SIG-M5 (cell line): ENCODE measurements at regions not wholly inside any gene's neighbourhood (a gene's known extent, or its start where the extent isn't known, plus 50 kb on each side); places are given as distances from the start of the nearest gene placed in this dataset.
"Not testable (repeated sequence)": the region's sequence is repeated elsewhere in the genome, so short reads cannot be mapped to it uniquely, and the experiment has no call there.

Source experiments
- DNase-seq: peaks from one replicate; lab custom pipeline; 2025; lab: John Stamatoyannopoulos, UW

GRCh38 chr2:11877764-11878163 lies 131.3 kb downstream of the LPIN1 start:
- no peak for DNase-seq

GRCh38 chr2:11885253-11885652 lies 138.8 kb downstream of the LPIN1 start:
- DNase-seq = not testable (repeated sequence)

- not testable (repeated sequence) for DNase-seq
Observed at GRCh38 chr2:11886899-11887298, 140.5 kb downstream of the LPIN1 start.

- DNase-seq = no peak
Observed at GRCh38 chr2:11889101-11889850, 142.8 kb downstream of the LPIN1 start.

GRCh38 chr2:11889854-11890253 lies 143.4 kb downstream of the LPIN1 start:
- no peak for DNase-seq

GRCh38 chr2:11891028-11891427 lies 144.6 kb downstream of the LPIN1 start:
- DNase-seq = no peak

- no peak for DNase-seq
Observed at GRCh38 chr2:11891671-11892440, 145.4 kb downstream of the LPIN1 start.

GRCh38 chr2:11896386-11896785 lies 150.0 kb downstream of the LPIN1 start:
- DNase-seq = no peak

- DNase-seq = no peak
Observed at GRCh38 chr2:11898576-11898975, 152.1 kb downstream of the LPIN1 start.

- no peak for DNase-seq
Observed at GRCh38 chr2:11899264-11899818, 152.9 kb downstream of the LPIN1 start.

GRCh38 chr2:11900891-11901290 lies 154.5 kb downstream of the LPIN1 start:
- DNase-seq = not testable (repeated sequence)

- no peak for DNase-seq
Observed at GRCh38 chr2:11901351-11902069, 155.1 kb downstream of the LPIN1 start.

- no peak for DNase-seq
Observed at GRCh38 chr2:11903085-11903606, 156.7 kb downstream of the LPIN1 start.

GRCh38 chr2:11904029-11904428 lies 157.6 kb downstream of the LPIN1 start:
- no peak for DNase-seq

- DNase-seq = no peak
Observed at GRCh38 chr2:11904941-11905340, 158.5 kb downstream of the LPIN1 start.

- DNase-seq = no peak
Observed at GRCh38 chr2:11907190-11907589, 160.8 kb downstream of the LPIN1 start.

- DNase-seq = no peak
Observed at GRCh38 chr2:11910971-11911370, 164.5 kb downstream of the LPIN1 start.

- no peak for DNase-seq
Observed at GRCh38 chr2:11912980-11913379, 166.5 kb downstream of the LPIN1 start.

GRCh38 chr2:11914455-11914854 lies 168.0 kb downstream of the LPIN1 start:
- no peak for DNase-seq

GRCh38 chr2:11915650-11916049 lies 169.2 kb downstream of the LPIN1 start:
- no peak for DNase-seq

GRCh38 chr2:11919953-11920352 lies 173.5 kb downstream of the LPIN1 start:
- DNase-seq = no peak

GRCh38 chr2:11920993-11921583 lies 174.7 kb downstream of the LPIN1 start:
- DNase-seq = no peak
